OCI-LY7 (cell line): ENCODE measurements at regions not wholly inside any gene's neighbourhood (a gene's known extent, or its start where the extent isn't known, plus 50 kb on each side); places are given as distances from the start of the nearest gene placed in this dataset.

Experiments
- EZH2phosphoT487 ChIP-seq: fragments of 200-600 bp; sonication (generic); IDR thresholded peaks from 2 replicates; pipeline ENCODE4 v1.6.1; 2018; ENCODE audit warnings: low read depth, borderline replicate concordance, mild to moderate bottlenecking, mixed run types, antibody characterized with exemption, low read length, moderate library complexity, mixed read lengths
- TF ChIP-seq, protein P1 (sequence below): fragments of 200-600 bp; sonication (generic); conservative IDR thresholded peaks from 2 replicates; pipeline ENCODE4 v1.5.1; 2014; ENCODE audit warnings: mild to moderate bottlenecking, antibody characterized with exemption, low read length, moderate library complexity, mixed read lengths

DNA sequence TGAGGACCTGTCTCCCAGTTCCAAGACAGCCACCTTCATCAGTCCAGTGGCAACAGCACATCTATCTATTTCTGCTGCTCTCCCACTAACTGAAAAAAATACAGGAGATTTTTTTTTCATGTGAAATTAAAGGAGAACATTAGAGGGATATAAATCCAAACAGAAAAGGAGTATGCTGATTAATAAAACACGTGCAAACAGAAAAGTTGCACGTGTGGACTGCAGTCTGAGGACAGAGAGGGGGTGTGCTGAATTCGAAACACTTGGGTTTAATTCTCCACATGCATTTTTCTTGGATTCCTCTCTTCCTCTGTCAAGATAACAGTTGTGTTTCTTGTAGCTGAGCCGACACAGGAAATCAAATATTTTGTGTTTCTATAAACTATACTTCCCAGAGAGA is 113.4 kb downstream of the CYRIA start:
- TF ChIP-seq, protein P1, sequence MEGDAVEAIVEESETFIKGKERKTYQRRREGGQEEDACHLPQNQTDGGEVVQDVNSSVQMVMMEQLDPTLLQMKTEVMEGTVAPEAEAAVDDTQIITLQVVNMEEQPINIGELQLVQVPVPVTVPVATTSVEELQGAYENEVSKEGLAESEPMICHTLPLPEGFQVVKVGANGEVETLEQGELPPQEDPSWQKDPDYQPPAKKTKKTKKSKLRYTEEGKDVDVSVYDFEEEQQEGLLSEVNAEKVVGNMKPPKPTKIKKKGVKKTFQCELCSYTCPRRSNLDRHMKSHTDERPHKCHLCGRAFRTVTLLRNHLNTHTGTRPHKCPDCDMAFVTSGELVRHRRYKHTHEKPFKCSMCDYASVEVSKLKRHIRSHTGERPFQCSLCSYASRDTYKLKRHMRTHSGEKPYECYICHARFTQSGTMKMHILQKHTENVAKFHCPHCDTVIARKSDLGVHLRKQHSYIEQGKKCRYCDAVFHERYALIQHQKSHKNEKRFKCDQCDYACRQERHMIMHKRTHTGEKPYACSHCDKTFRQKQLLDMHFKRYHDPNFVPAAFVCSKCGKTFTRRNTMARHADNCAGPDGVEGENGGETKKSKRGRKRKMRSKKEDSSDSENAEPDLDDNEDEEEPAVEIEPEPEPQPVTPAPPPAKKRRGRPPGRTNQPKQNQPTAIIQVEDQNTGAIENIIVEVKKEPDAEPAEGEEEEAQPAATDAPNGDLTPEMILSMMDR = no peak
- no peak for TF ChIP-seq EZH2phosphoT487
